SJSA1 (cell line): ENCODE measurements at regions not wholly inside any gene's neighbourhood (a gene's known extent, or its start where the extent isn't known, plus 50 kb on each side); places are given as distances from the start of the nearest gene placed in this dataset.
A peak's percentile ranks its signal among the peaks of the same experiment; 100 is the strongest.
"Not testable (repeated sequence)": the region's sequence is repeated elsewhere in the genome, so short reads cannot be mapped to it uniquely, and the experiment has no call there.

Experiments used
- DNase-seq, 2 experiments: peaks; one replicate each; pipeline ENCODE4 v3.0.0-alpha.2; 2015 to 2020; ENCODE audit warnings: low spot score in 2 of 2, low read depth in 1 of 2
- H3K27ac ChIP-seq: fragments of 250-450 bp; sonication (Bioruptor Pico); 2 replicates; pipeline ENCODE4 v1.5.1; 2020; ENCODE audit warnings: mild to moderate bottlenecking, moderate library complexity
- H3K27me3 ChIP-seq: fragments of 250-450 bp; sonication (Bioruptor Pico); replicated peaks from 2 replicates; pipeline ENCODE4 v1.5.1; 2020; ENCODE audit warnings: mild to moderate bottlenecking, moderate library complexity
- H3K36me3 ChIP-seq: fragments of 250-450 bp; sonication (Bioruptor Pico); 2 replicates; pipeline ENCODE4 v1.5.1; 2020; ENCODE audit warnings: mild to moderate bottlenecking
- H3K4me1 ChIP-seq: fragments of 250-450 bp; sonication (Bioruptor Pico); replicated peaks from 2 replicates; pipeline ENCODE4 v1.6.1; 2021; ENCODE audit warnings: mild to moderate bottlenecking
- H3K4me3 ChIP-seq: fragments of 250-450 bp; sonication (Bioruptor Pico); 2 replicates; pipeline ENCODE4 v1.5.1; 2020; ENCODE audit warnings: mild to moderate bottlenecking
- H3K9me3 ChIP-seq: fragments of 250-450 bp; sonication (Bioruptor Pico); replicated peaks from 2 replicates; pipeline ENCODE4 v1.5.1; 2020; ENCODE audit warnings: mild to moderate bottlenecking

DNA sequence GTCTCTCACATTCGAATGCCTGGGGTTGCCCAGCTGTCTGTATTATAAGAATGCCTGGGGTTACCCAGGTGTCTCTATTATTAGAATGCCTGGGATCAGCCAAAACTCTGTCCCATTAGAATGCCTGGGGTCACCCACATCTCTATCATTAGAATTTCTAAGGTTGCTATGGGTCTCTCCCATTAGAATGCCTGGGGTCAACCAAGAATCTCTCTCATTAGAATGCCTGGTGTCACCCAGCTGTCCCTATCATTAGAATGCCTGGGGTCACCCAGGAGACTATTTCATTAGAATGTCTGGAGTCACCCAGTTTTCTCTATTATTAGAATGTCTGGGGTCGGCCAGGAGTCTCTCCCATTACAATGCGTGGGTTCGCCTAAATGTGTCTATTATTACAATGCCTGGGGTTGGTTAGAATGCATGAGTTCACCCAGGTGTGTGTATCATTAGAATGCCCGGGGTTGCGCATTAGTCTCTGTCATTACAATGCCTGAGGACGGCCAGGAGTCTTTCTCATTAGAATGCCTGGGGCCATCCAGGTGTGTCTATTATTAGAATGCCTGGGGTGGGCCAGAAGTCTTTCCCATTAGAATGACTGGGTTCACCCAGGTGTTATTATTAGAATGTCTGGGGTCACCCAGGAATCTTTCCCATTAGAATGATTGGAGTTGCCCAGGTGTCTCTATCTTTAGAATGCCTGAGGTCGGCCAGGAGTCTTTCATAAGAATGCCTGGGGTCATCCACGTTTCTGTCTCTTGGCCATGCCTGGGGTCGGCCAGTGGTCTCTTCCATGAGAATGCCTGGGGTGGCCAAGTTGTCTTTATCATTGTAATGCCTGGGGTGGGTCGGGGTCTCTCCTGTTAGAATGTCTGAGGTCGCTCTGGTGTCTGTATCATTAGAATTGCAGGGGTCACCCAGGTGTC, 59.6 kb downstream of the RNF187 start:
- Histone ChIP-seq H3K27ac (no peak overlapping the region), H3K4me1 (no peaks in the 10 kb centered on the region), H3K4me3 (no peak overlapping the region), H3K9me3 (no peaks in the 10 kb centered on the region), H3K27me3 (no peaks in the 10 kb centered on the region), H3K36me3 (no peaks in the 10 kb centered on the region)
- DNase-seq = no peak

GRCh38 chr1:228547464-228547792, 60.2 kb downstream of the RNF187 start:
- Histone ChIP-seq H3K36me3 (no peaks in the 10 kb centered on the region), H3K9me3 (no peaks in the 10 kb centered on the region), H3K4me3 (no peak overlapping the region), H3K27ac (no peak overlapping the region), H3K27me3 (no peaks in the 10 kb centered on the region), H3K4me1 (no peaks in the 10 kb centered on the region)
- DNase-seq = no peak

DNA sequence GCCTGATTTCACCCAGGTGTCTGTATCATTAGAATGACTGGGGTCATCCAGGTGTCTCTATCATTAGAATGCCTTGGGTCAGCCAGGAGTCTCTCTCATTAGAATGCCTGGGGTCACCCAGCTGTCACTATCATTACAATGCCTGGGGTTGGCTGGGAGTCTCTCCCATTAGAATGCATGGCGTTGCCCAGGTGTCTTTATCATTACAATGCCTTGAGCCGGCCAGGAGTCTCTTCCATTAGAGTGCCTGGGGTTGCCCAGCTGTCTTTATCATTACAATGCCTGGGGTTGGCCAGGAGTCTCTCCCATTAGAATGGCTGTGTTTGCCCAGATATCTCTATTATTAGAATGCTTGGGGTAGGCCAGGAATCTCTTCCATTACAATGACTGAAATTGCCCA, 61.6 kb downstream of the RNF187 start:
- no peak for DNase-seq
- H3K4me3 ChIP-seq = no peak overlapping the region
- H3K4me1 ChIP-seq = no peaks in the 10 kb centered on the region
- H3K9me3 ChIP-seq = no peaks in the 10 kb centered on the region
- no peak overlapping the region for H3K27ac ChIP-seq
- H3K27me3 ChIP-seq = no peaks in the 10 kb centered on the region
- H3K36me3 ChIP-seq = no peaks in the 10 kb centered on the region

DNA sequence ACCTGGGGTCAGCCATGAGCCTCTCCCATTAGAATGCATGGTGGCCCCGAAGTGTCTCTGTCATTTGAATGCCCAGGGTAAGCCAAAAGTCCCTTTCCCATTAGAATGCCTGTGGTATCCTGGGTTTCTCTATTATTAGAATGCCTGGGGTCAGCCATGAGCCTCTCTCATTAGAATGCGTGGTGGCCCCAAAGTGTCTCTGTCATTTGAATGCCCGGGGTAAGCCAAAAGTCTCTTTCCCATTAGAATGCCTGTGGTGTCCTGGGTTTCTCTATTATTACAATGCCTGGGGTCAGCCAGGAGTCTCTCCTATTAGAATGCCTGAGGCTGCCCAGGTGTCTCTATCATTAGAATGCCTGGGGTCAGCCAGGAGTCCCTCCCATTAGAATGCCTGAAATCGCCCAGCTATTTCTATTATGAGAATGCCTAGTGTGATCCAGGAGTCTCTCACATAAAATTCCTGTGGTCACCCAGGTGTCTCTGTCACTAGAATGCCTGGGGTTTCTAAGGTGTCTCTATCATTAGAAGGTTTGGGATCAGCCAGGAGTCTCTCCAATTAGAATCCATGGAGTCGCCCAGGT, 65.5 kb downstream of the RNF187 start:
- DNase-seq = no peak
- no peaks in the 10 kb centered on the region for H3K27me3 ChIP-seq
- H3K4me3 ChIP-seq = no peak overlapping the region
- H3K27ac ChIP-seq = no peak overlapping the region
- no peaks in the 10 kb centered on the region for H3K9me3 ChIP-seq
- H3K4me1 ChIP-seq = no peaks in the 10 kb centered on the region
- no peaks in the 10 kb centered on the region for H3K36me3 ChIP-seq

- no peak overlapping the region for H3K27ac ChIP-seq
- DNase-seq = no peak
- H3K27me3 ChIP-seq = no peaks in the 10 kb centered on the region
- H3K4me3 ChIP-seq = no peak overlapping the region
- no peaks in the 10 kb centered on the region for H3K9me3 ChIP-seq
- H3K4me1 ChIP-seq = no peaks in the 10 kb centered on the region
- H3K36me3 ChIP-seq = no peaks in the 10 kb centered on the region
These were observed 66.9 kb downstream of the RNF187 start for GRCh38 chr1:228554107-228554506.

DNA sequence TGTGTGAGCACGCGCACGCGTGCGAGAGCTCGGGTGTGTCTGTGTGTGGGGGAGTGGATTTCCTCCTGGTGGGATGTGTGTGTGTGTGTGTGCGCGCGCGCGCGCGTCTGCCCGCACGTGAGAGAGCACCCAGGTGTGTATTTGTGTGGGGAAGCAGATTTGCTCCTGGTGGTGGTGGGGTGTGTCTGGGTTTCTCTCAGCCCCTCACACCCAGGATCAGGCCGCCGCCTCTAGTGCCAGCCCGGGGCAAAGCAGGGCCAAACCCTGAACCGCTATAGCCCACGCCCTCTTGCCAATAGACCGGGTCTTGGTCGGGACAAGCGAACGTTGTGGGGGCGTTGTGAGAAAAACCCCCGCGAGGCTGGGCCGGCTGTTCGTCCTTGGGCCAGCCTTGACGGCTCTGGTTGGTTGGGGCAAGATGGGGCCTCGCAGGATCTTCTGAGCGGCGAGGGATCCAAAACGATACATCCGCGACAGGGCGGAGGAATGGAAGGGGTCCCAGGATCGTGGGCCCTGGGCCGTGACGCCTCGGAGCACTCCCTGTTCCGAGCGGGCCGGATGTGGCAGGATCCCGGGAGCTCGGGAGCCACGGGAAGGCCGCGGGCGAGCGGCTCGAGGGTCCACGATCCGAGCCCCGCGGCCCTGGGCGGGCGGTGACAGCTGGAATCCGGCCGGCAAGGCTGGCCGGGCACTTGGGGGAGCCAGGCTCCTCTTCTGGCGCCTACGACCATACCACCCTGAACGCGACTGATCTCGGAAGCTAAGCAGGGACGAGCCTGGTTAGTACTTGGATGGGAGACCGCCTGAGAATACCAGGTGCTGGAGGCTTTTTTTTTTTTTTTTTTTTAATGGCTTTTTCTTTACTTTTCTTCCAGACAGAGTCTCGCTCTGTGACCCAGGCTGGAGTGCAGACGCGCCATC, 68.2 kb downstream of the RNF187 start:
- Histone ChIP-seq H3K27me3 (no peaks in the 10 kb centered on the region), H3K9me3 (no peaks in the 10 kb centered on the region), H3K4me3 (no peak overlapping the region), H3K36me3 (no peaks in the 10 kb centered on the region), H3K4me1 (no peaks in the 10 kb centered on the region), H3K27ac (no peak overlapping the region)
- DNase-seq = no peak

DNA sequence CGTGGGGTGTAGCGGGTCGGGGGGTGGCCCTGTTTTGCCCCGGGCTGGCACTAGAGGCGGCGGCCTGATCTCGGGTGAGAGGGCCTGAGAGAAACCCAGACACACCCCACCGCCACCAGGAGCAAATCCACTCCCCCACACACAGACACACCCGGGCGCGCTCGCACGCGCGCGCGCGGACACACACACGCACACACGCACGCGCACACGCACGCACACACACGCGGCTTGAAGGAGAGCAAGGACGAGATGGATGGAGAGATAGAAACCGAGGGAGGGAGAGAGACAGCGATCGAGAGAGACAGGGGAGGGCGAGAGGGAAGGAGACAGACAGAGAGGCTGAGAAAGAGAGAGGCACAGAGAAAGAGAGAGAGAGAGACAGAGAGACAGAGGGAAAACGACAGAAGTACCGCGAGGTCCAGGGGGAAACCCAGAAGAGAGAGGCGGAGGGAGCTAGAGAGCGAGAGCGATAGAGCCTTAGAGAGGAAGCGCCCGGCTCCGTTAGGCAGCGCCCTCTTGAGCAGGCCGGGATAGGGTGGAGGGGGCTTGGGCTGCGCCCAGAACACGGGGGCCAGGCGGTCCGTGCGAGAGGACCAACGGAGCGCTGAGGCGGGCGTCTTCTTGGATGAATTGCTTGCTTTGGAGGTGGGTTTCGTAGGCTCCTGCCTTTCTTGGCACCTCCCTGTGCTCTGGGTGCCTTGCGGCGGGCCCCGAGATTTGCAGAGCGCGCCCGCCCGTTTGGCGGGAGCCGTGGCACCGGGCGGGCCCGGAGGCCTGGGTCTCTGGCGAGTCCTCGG, 69.7 kb downstream of the RNF187 start:
- DNase-seq = peak in 1 of 2 experiments; percentile 87
- H3K4me3 ChIP-seq, H3K36me3 ChIP-seq, H3K9me3 ChIP-seq, H3K4me1 ChIP-seq, H3K27me3 ChIP-seq, H3K27ac ChIP-seq: not testable (repeated sequence)
